Cardiac muscle cell (in vitro differentiated cells and primary cell): ENCODE measurements at regions not wholly inside any gene's neighbourhood (a gene's known extent, or its start where the extent isn't known, plus 50 kb on each side); places are given as distances from the start of the nearest gene placed in this dataset.
"Not testable (repeated sequence)": the region's sequence is repeated elsewhere in the genome, so short reads cannot be mapped to it uniquely, and the experiment has no call there.

Experiments used
- DNase-seq, 2 donors: peaks; one replicate each; pipeline versions ENCODE4 v3.0.0 to v3.0.0-alpha.2; 2010 to 2017; ENCODE audit warnings: low read depth in 1 of 2, low spot score in 1 of 2
- H3K27ac ChIP-seq: fragments of 200-600 bp; sonication (generic); 2 replicates; pipeline ENCODE4 v1.5.1; 2016
- H3K27me3 ChIP-seq: fragments of 200-600 bp; sonication (generic); 2 replicates; pipeline ENCODE4 v1.6.0; 2016; ENCODE audit warnings: control low read depth
- H3K36me3 ChIP-seq: fragments of 200-600 bp; sonication (generic); 2 replicates; pipeline ENCODE4 v1.5.1; 2016; ENCODE audit warnings: control low read depth
- H3K4me1 ChIP-seq: fragments of 200-600 bp; sonication (generic); 2 replicates; pipeline ENCODE4 v1.8.1; 2017; ENCODE audit warnings: low read depth, mild to moderate bottlenecking, mixed run types
- H3K4me3 ChIP-seq: fragments of 200-600 bp; sonication (generic); 2 replicates; pipeline ENCODE4 v1.5.1; 2016; ENCODE audit warnings: mild to moderate bottlenecking
- H3K9me3 ChIP-seq: fragments of 200-600 bp; sonication (generic); 2 replicates; pipeline ENCODE4 v1.5.1; 2017; ENCODE audit warnings: low read depth, mild to moderate bottlenecking, control low read depth
- TF ChIP-seq, protein P1 (sequence below): IDR thresholded peaks from 2 replicates; pipeline ENCODE4 v1.5.1; 2012; ENCODE audit warnings: low read depth, mild to moderate bottlenecking, low read length

DNA sequence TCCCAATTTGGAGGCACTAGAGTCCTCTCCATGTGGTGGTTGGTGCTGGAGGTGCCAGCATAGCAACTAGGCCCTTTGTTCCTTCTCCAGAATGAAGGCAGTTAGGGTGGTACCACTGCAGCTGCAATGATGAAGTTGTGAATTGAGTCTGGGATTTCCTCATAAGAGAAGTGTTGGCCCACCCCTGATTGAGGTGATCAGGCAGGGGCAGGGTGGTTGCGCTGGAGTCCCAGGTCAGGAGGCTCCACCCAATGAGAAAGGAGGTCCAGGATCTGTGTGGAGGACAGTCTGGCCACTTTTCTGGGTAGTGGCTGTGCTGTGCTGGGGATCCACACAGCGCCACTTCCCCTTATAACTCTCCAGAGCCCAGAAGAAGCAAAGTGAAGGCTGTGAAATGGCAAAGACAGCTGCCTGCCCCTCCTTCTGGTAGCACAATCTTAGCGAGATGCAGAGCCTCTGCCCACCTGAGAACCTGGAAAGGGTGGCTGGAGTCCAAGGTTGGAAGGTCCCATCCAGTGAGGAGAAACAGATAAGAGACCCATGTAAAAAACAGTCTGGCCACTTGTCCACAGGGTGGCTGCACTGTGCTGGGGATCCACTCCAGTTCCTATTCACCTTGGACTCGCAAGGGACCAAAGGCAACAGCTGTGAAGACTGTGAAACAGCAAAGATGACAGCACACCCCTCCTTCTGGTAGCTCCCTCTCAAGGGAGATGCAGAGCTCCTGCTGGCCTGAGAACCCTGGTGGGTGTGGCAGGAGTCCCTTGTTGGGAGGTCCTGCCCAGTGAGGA is 124.6 kb downstream of the RRAGB start:
- Histone ChIP-seq H3K4me3 (no peak overlapping the region), H3K4me1 (no peaks in the 10 kb centered on the region), H3K27ac (no peak overlapping the region), H3K27me3 (no peaks in the 10 kb centered on the region), H3K9me3 (no peaks in the 10 kb centered on the region), H3K36me3 (no peaks in the 10 kb centered on the region)
- TF ChIP-seq, protein P1, sequence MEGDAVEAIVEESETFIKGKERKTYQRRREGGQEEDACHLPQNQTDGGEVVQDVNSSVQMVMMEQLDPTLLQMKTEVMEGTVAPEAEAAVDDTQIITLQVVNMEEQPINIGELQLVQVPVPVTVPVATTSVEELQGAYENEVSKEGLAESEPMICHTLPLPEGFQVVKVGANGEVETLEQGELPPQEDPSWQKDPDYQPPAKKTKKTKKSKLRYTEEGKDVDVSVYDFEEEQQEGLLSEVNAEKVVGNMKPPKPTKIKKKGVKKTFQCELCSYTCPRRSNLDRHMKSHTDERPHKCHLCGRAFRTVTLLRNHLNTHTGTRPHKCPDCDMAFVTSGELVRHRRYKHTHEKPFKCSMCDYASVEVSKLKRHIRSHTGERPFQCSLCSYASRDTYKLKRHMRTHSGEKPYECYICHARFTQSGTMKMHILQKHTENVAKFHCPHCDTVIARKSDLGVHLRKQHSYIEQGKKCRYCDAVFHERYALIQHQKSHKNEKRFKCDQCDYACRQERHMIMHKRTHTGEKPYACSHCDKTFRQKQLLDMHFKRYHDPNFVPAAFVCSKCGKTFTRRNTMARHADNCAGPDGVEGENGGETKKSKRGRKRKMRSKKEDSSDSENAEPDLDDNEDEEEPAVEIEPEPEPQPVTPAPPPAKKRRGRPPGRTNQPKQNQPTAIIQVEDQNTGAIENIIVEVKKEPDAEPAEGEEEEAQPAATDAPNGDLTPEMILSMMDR = no peak
- DNase-seq = no peak

DNA sequence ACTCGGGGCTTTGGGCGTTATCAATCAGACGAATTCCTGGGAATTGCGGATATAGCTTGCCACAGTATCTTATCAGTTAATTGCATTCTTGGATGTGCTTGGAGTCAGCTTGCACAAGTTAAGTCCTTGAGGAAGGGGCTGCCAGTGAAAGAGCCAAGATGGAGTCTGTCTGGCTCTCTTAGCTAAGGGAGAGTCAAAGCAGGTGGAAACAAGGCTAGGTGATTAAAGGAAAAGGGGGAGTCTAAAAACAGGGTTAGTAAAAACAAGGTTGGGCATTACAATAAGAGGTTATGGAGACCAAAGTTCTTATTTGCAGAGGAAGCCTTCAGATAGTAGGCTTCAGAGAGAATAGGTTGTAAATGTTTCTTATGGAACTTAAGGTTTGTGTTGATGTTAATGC is 149.2 kb downstream of the RRAGB start:
- not testable (repeated sequence) for H3K27ac ChIP-seq, H3K36me3 ChIP-seq, H3K4me1 ChIP-seq, H3K4me3 ChIP-seq, DNase-seq, H3K9me3 ChIP-seq, H3K27me3 ChIP-seq

DNA sequence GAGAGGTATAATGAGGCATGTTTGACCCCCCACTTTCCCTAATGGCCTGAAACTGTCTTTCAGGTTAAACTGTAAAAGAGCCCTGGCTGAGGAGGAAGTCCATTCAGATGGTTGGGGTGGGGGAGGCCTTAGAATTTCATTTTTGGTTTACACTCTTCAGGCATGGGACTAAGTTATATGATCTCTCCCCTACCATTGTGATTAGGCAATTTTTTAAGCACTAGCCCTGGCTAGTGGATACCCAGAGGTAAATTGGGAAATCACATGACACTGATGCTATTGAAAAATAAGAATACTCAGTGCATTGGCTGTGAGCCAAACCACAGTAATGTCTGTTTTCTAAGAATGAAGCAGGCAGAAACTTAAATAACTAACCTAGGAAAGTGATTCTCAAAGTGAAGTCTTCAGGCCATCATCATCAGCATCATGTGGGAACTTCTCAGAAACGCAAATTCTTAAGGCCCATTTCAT is 149.7 kb downstream of the RRAGB start:
- H3K9me3 ChIP-seq = no peaks in the 10 kb centered on the region
- H3K4me1 ChIP-seq = no peaks in the 10 kb centered on the region
- TF ChIP-seq, protein P1 = no peak
- no peak overlapping the region for H3K4me3 ChIP-seq
- peak in 1 of 2 donors; percentile 5 for DNase-seq
- H3K27ac ChIP-seq = no peak overlapping the region
- H3K36me3 ChIP-seq = no peaks in the 10 kb centered on the region
- H3K27me3 ChIP-seq = no peaks in the 10 kb centered on the region

DNA sequence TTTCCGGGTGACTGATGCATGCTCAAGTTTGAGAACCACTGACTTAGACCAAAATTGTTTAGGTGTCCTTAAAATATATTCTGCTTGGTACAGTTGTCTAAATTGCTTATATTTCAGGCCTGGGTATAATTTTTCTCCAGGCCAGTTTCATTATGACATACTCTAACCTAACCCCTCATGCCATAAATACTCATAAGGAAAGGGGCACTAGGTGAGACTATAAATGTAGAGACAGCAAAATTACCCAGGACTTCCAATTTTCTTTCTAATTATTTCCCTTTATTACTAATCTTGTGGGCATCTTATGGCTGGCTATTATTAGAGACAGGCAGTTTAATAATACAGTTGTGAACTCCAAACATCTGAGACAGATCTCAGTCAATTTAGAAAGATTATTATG is 150.2 kb downstream of the RRAGB start:
- no peaks in the 10 kb centered on the region for H3K27me3 ChIP-seq
- no peaks in the 10 kb centered on the region for H3K9me3 ChIP-seq
- no peaks in the 10 kb centered on the region for H3K36me3 ChIP-seq
- DNase-seq = no peak
- no peak overlapping the region for H3K27ac ChIP-seq
- no peak overlapping the region for H3K4me3 ChIP-seq
- TF ChIP-seq, protein P1 = no peak
- no peaks in the 10 kb centered on the region for H3K4me1 ChIP-seq

DNA sequence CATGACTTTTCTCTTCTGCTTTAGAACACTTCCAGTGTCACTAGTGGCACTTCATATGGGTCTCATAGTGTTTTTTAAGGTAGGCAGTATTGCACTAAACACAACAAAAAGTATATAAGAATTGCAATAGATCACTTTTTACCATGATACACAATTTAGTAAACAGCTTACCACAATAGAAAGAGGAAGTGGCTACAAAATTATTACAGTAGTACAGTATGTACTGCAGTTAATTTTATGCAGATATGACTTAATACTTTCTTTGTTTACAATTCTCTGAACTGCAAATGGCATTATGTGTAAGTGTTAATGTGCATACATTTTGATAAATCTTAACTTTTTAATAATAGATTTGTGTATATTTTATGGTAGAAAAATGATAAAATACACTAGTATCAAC is 157.3 kb downstream of the RRAGB start:
- no peak for DNase-seq
- H3K27ac ChIP-seq = no peak overlapping the region
- H3K27me3 ChIP-seq = no peaks in the 10 kb centered on the region
- TF ChIP-seq, protein P1 = no peak
- no peaks in the 10 kb centered on the region for H3K4me1 ChIP-seq
- H3K36me3 ChIP-seq = no peaks in the 10 kb centered on the region
- H3K9me3 ChIP-seq = no peaks in the 10 kb centered on the region
- H3K4me3 ChIP-seq = no peak overlapping the region

DNA sequence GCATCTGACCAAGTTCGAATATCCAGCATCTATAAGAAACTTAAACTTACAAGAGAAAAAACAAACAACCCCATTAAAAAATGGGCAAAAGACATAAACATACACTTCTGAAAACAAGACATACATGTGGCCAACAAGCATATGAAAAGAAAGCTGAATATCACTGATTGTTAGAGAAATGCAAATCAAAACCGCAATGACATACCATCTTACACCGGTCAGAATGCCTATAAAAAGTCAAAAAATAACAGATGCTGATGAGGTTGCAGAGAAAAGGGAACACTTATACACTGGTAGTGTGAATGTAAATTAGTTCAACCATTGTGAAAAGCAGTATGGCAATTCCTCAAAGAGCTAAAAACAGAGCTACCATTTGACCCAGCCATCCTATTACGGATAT is 166.0 kb downstream of the RRAGB start:
- not testable (repeated sequence) for H3K27ac ChIP-seq, H3K27me3 ChIP-seq, H3K4me1 ChIP-seq, H3K9me3 ChIP-seq, H3K4me3 ChIP-seq, DNase-seq, H3K36me3 ChIP-seq
